Osteocyte (in vitro differentiated cells): ENCODE measurements at regions not wholly inside any gene's neighbourhood (a gene's known extent, or its start where the extent isn't known, plus 50 kb on each side); places are given as distances from the start of the nearest gene placed in this dataset.

Source experiments
- DNase-seq: peaks from one replicate; pipeline ENCODE4 v3.0.0; 2021; ENCODE audit warnings: mixed read lengths; ENCODE audit not compliant: unreplicated experiment; ENCODE audit errors: extremely low spot score
- H3K27ac Mint-ChIP-seq: one replicate; pipeline ENCODE4 v1.8.0; 2021; ENCODE audit warnings: mild to moderate bottlenecking, mixed read lengths; ENCODE audit not compliant: unreplicated experiment
- H3K27me3 Mint-ChIP-seq: one replicate; pipeline ENCODE4 v1.8.0; 2021; ENCODE audit warnings: mixed read lengths; ENCODE audit not compliant: unreplicated experiment
- H3K36me3 Mint-ChIP-seq: one replicate; pipeline ENCODE4 v1.8.0; 2021; ENCODE audit warnings: mixed read lengths; ENCODE audit not compliant: unreplicated experiment
- H3K4me1 Mint-ChIP-seq: one replicate; pipeline ENCODE4 v1.8.0; 2021; ENCODE audit warnings: mixed read lengths; ENCODE audit not compliant: unreplicated experiment
- H3K4me3 Mint-ChIP-seq: one replicate; pipeline ENCODE4 v1.8.0; 2021; ENCODE audit warnings: mild to moderate bottlenecking, moderate library complexity, mixed read lengths; ENCODE audit not compliant: unreplicated experiment
- H3K9me3 Mint-ChIP-seq: one replicate; pipeline ENCODE4 v1.8.0; 2021; ENCODE audit warnings: mixed read lengths; ENCODE audit not compliant: unreplicated experiment
- TF ChIP-seq, protein P1 (sequence below): fragments of 200-600 bp; sonication (generic); IDR thresholded peaks from 2 replicates; pipeline ENCODE4 v1.5.0; 2021; ENCODE audit warnings: antibody characterized with exemption, mild to moderate bottlenecking, moderate library complexity

GRCh38 chr13:112213467-112214255, 146.7 kb downstream of the SOX1 start:
- Mint-ChIP-seq H3K27me3 (no peaks in the 10 kb centered on the region), H3K4me3 (no peak overlapping the region), H3K27ac (no peak overlapping the region), H3K4me1 (no peaks in the 10 kb centered on the region), H3K9me3 (no peaks in the 10 kb centered on the region), H3K36me3 (no peaks in the 10 kb centered on the region)
- DNase-seq = no peak
- TF ChIP-seq, protein P1, sequence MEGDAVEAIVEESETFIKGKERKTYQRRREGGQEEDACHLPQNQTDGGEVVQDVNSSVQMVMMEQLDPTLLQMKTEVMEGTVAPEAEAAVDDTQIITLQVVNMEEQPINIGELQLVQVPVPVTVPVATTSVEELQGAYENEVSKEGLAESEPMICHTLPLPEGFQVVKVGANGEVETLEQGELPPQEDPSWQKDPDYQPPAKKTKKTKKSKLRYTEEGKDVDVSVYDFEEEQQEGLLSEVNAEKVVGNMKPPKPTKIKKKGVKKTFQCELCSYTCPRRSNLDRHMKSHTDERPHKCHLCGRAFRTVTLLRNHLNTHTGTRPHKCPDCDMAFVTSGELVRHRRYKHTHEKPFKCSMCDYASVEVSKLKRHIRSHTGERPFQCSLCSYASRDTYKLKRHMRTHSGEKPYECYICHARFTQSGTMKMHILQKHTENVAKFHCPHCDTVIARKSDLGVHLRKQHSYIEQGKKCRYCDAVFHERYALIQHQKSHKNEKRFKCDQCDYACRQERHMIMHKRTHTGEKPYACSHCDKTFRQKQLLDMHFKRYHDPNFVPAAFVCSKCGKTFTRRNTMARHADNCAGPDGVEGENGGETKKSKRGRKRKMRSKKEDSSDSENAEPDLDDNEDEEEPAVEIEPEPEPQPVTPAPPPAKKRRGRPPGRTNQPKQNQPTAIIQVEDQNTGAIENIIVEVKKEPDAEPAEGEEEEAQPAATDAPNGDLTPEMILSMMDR = no peak

GRCh38 chr13:112215871-112216270, 148.9 kb downstream of the SOX1 start:
- no peaks in the 10 kb centered on the region for H3K4me1 Mint-ChIP-seq
- H3K27ac Mint-ChIP-seq = no peak overlapping the region
- no peaks in the 10 kb centered on the region for H3K36me3 Mint-ChIP-seq
- no peaks in the 10 kb centered on the region for H3K9me3 Mint-ChIP-seq
- H3K4me3 Mint-ChIP-seq = no peak overlapping the region
- TF ChIP-seq, protein P1 = no peak
- no peaks in the 10 kb centered on the region for H3K27me3 Mint-ChIP-seq
- no peak for DNase-seq

DNA sequence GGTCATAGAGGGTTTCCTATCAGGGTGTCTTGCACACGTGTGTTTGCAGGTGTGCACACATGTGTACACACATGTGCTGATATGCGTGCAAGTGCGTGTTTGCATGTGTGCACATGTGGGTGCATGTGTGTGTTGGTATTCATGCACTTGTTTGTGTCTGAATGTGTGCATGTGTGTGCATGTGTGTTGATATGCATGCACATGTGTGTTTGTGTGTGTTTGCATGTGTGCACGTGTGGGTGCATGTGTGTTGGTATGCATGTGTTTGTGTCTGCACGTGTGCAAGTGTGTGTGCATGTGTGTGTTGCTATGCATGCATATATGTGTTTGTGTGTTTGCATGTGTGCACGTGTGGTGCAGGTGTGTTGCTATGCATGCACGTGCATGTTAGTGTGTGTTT, 150.5 kb downstream of the SOX1 start:
- no peak overlapping the region for H3K4me3 Mint-ChIP-seq
- DNase-seq = no peak
- H3K27me3 Mint-ChIP-seq = no peaks in the 10 kb centered on the region
- no peaks in the 10 kb centered on the region for H3K9me3 Mint-ChIP-seq
- H3K27ac Mint-ChIP-seq = no peak overlapping the region
- H3K36me3 Mint-ChIP-seq = no peaks in the 10 kb centered on the region
- H3K4me1 Mint-ChIP-seq = no peaks in the 10 kb centered on the region
- TF ChIP-seq, protein P1 = no peak

GRCh38 chr13:112218416-112218815, 151.5 kb downstream of the SOX1 start:
- TF ChIP-seq, protein P1 = no peak
- Mint-ChIP-seq H3K9me3 (peaks cover under 1% of the 10 kb centered on the region), H3K36me3 (no peaks in the 10 kb centered on the region), H3K4me1 (no peaks in the 10 kb centered on the region), H3K27ac (no peak overlapping the region), H3K4me3 (no peak overlapping the region), H3K27me3 (no peaks in the 10 kb centered on the region)
- no peak for DNase-seq

DNA sequence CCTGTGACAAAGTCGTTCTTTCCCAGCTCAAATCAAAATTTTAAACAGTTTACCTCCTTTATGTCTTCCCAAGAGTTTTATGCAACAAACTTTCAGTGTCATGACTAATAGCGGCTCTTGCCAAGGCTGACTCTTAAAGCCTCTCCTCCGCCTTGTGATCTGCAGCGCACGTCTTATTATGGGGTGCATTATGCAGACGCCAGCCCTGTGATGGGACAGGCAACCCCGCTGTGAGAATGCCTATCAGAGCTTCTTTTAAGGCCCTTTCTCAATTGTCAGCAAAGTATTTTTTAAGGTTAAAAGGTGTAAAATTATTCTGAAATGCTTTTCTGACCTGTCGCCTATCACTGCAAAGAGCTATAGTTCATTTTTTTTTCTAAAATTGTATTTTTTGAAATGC, 152.8 kb downstream of the SOX1 start:
- no peaks in the 10 kb centered on the region for H3K27me3 Mint-ChIP-seq
- H3K36me3 Mint-ChIP-seq = no peaks in the 10 kb centered on the region
- no peak overlapping the region for H3K27ac Mint-ChIP-seq
- no peaks in the 10 kb centered on the region for H3K4me1 Mint-ChIP-seq
- DNase-seq = no peak
- TF ChIP-seq, protein P1 = no peak
- no peak overlapping the region for H3K4me3 Mint-ChIP-seq
- H3K9me3 Mint-ChIP-seq = peaks cover 8% of the 10 kb centered on the region
